ENCODE measurements at regions not wholly inside any gene's neighbourhood (a gene's known extent, or its start where the extent isn't known, plus 50 kb on each side); places are given as distances from the start of the nearest gene placed in this dataset.
A peak's percentile ranks its signal among the peaks of the same experiment; 100 is the strongest.

DNA sequence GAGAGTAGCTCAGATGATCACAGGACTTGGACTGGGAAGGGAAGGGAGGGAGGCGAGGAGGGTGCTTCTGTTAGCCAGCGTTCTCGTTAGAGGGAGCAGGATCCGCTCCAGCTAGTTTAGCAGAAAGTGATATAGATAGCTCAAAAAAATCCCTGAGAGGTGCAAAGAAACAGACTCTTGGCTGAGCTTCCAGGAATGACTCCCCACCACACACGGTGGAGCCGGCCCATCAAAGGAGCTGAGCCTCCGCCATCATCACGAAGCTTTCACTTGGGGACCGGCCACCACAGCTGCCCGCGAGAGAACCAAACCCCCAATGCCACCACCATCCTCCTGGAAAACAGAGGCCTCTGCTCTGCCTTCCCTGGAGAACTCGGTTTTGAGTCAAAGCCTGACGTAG lies 124.6 kb upstream of the BCL2L14 start:
- no peak for DNase-seq (ENCODE audit: low read depth, low spot score)
- in situ Hi-C loops (cut with HindIII; ENCODE audit: low pct_unique_long_range_greater_than_20kb, low sequenced_read_pairs): no loop called here

GRCh38 chr12:11947213-11947612 lies 123.5 kb upstream of the BCL2L14 start:
- DNase-seq (ENCODE audit: low read depth, low spot score): no peak
- in situ Hi-C loops (cut with HindIII; ENCODE audit: low pct_unique_long_range_greater_than_20kb, low sequenced_read_pairs): no loop called here

GRCh38 chr12:11949738-11950411 lies 120.9 kb upstream of the BCL2L14 start:
- peak; percentile 50 for DNase-seq (ENCODE audit: low read depth, low spot score)
- in situ Hi-C loops (cut with HindIII; ENCODE audit: low pct_unique_long_range_greater_than_20kb, low sequenced_read_pairs): no loop called here

DNA sequence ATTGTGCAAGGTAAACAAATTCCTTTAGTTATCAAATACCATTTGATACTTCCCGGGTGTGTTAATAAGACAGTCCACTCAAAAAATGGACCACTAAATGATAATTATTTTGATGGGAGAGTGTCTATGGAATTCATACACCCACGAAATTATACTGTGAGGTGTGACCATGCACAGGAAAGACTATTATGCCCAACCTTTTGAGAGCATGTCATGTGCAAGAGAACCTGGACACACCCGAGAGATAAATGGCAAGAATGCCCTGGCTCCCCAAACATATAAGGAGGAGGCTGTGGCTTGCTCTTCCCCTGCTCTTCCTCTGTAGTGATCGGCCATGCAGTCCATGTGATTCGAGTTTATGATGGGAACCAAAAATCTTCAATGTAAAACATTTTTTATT lies 119.5 kb upstream of the BCL2L14 start:
- DNase-seq (ENCODE audit: low read depth, low spot score): no peak
- in situ Hi-C loops (cut with HindIII; ENCODE audit: low pct_unique_long_range_greater_than_20kb, low sequenced_read_pairs): no loop called here

DNA sequence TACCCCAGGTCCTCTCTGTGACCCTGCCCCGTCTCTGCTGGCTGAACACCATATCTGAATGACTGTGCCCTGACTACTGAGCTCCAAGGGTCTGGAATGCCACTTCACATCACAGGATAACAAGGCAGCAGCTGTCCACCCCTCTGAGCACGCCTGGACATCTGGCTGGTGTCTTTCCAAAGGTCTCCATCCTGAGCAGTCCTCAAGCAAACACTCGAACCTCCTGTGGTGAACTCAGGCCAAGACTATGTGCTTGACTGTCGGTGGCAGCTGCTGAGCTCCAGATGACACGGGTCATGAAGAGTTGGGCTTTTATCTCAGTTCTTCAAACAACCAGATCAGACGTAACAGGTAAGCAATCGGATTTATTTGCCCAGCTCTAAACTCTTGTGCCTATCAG lies 117.2 kb upstream of the BCL2L14 start:
- no peak for DNase-seq (ENCODE audit: low read depth, low spot score)
- in situ Hi-C loops (cut with HindIII; ENCODE audit: low pct_unique_long_range_greater_than_20kb, low sequenced_read_pairs): no loop called here

DNA sequence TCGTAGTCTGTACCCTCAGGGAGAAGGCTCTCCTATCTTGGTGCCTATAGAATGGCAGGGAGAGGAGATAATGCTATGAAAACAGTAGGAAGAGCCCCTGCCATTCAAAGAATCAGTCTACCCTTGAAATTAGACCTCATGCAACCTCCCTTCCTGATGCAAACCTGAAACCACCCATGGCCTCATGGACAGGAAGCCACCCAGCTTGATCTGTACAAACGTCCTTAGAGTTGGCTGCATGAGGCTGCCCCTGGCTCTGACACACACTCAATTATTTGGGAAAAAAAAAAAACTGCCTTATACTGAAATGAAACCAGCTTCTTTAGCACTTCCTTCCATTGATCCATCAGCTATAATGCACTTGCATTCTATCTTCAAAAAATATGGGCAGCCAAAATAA lies 116.6 kb upstream of the BCL2L14 start:
- in situ Hi-C loops (cut with HindIII; ENCODE audit: low pct_unique_long_range_greater_than_20kb, low sequenced_read_pairs): no loop called here
- no peak for DNase-seq (ENCODE audit: low read depth, low spot score)

- no peak for DNase-seq (ENCODE audit: low read depth, low spot score)
- in situ Hi-C loops (cut with HindIII; ENCODE audit: low pct_unique_long_range_greater_than_20kb, low sequenced_read_pairs): no loop called here
Observed at GRCh38 chr12:11958221-11959091, 112.3 kb upstream of the BCL2L14 start.

DNA sequence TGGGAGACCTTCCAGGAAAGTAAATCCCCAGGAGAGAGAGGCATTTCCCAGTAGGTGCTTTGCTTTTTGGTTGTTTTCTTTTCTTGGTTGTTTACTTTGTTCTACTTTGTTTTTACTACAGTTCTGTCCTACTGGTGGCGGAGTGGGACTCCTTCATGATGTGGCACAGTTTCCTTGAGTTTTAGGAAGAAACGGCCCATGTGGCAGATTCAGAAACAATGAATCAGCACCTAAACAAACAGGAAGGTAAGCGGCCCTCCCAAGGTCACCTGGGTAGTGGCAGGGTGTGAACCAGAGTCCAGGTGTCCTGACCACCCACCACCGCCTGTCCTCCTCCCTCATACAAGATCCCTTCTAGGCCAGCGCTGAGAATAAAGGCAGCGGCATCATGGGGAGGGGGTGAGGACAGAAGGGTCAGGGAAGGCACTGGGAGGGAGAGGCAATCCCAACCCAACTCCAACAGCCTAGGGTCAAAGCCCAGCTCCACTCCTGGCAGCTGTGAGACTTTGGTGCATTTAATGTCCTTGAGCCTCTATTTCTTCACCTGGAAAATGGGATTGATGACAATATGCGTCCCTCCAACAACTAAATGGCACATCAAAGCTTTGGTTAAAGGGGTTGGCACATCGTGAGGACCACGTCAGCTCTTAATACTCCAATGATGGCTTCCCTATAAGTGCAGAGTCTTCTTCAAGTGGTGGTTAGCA lies 111.5 kb upstream of the BCL2L14 start:
- DNase-seq (ENCODE audit: low read depth, low spot score): no peak
- in situ Hi-C loops (cut with HindIII; ENCODE audit: low pct_unique_long_range_greater_than_20kb, low sequenced_read_pairs): no loop called here

- DNase-seq (ENCODE audit: low read depth, low spot score): no peak
- in situ Hi-C loops (cut with HindIII; ENCODE audit: low pct_unique_long_range_greater_than_20kb, low sequenced_read_pairs): no loop called here
Observed at GRCh38 chr12:11960646-11961045, 110.1 kb upstream of the BCL2L14 start.

- no peak for DNase-seq (ENCODE audit: low read depth, low spot score)
- in situ Hi-C loops (cut with HindIII; ENCODE audit: low pct_unique_long_range_greater_than_20kb, low sequenced_read_pairs): no loop called here
Observed at GRCh38 chr12:11961686-11962085, 109.1 kb upstream of the BCL2L14 start.

DNA sequence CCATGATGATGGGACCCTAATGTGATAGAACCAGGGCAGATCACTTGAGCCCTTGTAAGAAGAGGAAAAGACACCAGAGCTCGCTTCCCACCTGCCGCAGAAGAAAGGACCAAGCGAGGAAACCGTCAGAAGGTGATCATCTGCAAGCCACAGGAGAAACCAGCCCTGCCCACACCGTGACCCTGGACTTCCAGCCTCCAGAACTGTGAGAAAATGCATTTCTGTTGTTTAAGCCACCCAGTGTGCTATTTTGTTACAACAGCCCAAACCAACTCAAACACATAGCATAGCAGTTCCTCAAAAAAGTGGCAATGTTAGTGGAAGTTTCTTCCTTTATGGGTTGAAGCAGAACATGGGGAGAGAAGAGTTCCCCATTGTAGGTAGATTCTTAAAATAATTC lies 107.9 kb upstream of the BCL2L14 start:
- in situ Hi-C loops (cut with HindIII; ENCODE audit: low pct_unique_long_range_greater_than_20kb, low sequenced_read_pairs): no loop called here
- DNase-seq (ENCODE audit: low read depth, low spot score): no peak

- no peak for DNase-seq (ENCODE audit: low read depth, low spot score)
- in situ Hi-C loops (cut with HindIII; ENCODE audit: low pct_unique_long_range_greater_than_20kb, low sequenced_read_pairs): no loop called here
Observed at GRCh38 chr12:11963841-11964471, 106.8 kb upstream of the BCL2L14 start.

- in situ Hi-C loops (cut with HindIII; ENCODE audit: low pct_unique_long_range_greater_than_20kb, low sequenced_read_pairs): no loop called here
- DNase-seq (ENCODE audit: low read depth, low spot score): no peak
Observed at GRCh38 chr12:11965258-11965910, 105.4 kb upstream of the BCL2L14 start.

- in situ Hi-C loops (cut with HindIII; ENCODE audit: low pct_unique_long_range_greater_than_20kb, low sequenced_read_pairs): no loop called here
- no peak for DNase-seq (ENCODE audit: low read depth, low spot score)
Observed at GRCh38 chr12:11967376-11968047, 103.2 kb upstream of the BCL2L14 start.

GRCh38 chr12:11968048-11968383 lies 102.7 kb upstream of the BCL2L14 start:
- no peak for DNase-seq (ENCODE audit: low read depth, low spot score)
- in situ Hi-C loops (cut with HindIII; ENCODE audit: low pct_unique_long_range_greater_than_20kb, low sequenced_read_pairs): no loop called here

DNA sequence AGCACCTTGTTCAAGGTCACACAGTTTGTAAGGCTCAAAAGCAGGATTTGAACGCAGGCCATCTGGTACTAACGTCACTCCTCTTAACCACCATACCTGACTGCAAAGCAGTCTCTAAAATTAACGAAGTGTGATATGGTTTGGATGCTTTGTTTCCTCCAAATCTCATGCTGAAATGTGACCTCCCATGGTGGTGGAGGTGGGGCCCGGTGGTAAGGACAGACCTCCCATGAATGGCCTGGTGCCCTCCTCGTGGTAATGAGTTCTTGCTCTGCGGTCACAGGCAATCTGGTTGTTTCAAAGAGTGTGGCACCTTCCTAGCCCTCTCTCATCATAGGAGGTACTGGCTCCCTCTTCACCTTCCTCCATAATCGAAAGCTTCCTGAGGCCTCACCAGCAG lies 102.2 kb upstream of the BCL2L14 start:
- in situ Hi-C loops (cut with HindIII; ENCODE audit: low pct_unique_long_range_greater_than_20kb, low sequenced_read_pairs): no loop called here
- DNase-seq (ENCODE audit: low read depth, low spot score): no peak

GRCh38 chr12:11969437-11970154 lies 101.1 kb upstream of the BCL2L14 start:
- in situ Hi-C loops (cut with HindIII; ENCODE audit: low pct_unique_long_range_greater_than_20kb, low sequenced_read_pairs): no loop called here
- DNase-seq (ENCODE audit: low read depth, low spot score): no peak
